ENCODE measurements at regions not wholly inside any gene's neighbourhood (a gene's known extent, or its start where the extent isn't known, plus 50 kb on each side); places are given as distances from the start of the nearest gene placed in this dataset.
"Not testable (repeated sequence)": the region's sequence is repeated elsewhere in the genome, so short reads cannot be mapped to it uniquely, and the experiment has no call there.

DNA sequence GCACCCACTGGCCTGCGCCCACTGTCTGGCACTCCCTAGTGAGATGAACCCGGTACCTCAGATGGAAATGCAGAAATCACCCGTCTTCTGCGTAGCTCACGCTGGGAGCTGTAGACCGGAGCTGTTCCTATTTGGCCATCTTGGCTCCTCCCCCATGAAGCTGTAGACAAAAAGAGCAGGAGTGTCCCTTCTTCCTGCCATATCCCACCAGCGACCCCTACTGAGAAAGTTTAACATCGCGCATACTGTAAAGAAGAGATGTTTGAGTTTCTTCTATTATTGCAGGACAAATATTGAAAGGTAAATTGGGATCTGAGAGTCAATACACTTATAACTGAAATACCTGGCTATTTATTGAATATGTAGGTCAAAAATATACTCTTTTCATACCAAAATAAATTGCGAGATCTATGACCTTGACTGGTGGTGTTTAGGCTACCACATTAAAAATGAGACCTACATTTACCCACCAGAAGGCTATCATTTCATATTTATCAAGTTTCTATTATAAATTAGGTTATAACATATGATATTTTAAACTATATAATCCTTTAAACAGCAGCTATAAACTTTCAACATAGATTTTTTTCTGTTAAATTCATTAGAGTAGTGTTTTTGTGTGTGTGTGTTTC lies 586.3 kb downstream of the HTR1B start:
- TF ChIP-seq, protein P1, sequence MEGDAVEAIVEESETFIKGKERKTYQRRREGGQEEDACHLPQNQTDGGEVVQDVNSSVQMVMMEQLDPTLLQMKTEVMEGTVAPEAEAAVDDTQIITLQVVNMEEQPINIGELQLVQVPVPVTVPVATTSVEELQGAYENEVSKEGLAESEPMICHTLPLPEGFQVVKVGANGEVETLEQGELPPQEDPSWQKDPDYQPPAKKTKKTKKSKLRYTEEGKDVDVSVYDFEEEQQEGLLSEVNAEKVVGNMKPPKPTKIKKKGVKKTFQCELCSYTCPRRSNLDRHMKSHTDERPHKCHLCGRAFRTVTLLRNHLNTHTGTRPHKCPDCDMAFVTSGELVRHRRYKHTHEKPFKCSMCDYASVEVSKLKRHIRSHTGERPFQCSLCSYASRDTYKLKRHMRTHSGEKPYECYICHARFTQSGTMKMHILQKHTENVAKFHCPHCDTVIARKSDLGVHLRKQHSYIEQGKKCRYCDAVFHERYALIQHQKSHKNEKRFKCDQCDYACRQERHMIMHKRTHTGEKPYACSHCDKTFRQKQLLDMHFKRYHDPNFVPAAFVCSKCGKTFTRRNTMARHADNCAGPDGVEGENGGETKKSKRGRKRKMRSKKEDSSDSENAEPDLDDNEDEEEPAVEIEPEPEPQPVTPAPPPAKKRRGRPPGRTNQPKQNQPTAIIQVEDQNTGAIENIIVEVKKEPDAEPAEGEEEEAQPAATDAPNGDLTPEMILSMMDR (IDR thresholded peaks at IDR 0.05; ENCODE audit: low read length, missing control alignments): peak; percentile 47
- DNase-seq (ENCODE audit: low read depth): peak; percentile 68
- H3K4me3 ChIP-seq (replicated peaks; ENCODE audit: low read depth, low read length): peak overlapping the region; percentile 21

DNA sequence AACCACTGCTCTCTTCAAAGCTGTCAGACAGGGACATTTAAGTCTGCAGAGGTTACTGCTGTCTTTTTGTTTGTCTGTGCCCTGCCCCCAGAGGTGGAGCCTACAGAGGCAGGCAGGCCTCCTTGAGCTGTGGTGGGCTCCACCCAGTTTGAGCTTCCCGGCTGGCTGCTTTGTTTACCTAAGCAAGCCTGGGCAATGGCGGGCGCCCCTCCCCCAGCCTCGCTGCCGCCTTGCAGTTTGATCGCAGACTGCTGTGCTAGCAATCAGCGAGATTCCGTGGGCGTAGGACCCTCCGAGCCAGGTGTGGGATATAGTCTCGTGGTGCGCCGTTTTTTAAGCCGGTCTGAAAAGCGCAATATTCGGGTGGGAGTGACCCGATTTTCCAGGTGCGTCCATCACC lies 586.9 kb downstream of the HTR1B start:
- not testable (repeated sequence) for H3K4me3 ChIP-seq (replicated peaks; ENCODE audit: low read depth, low read length); DNase-seq (ENCODE audit: low read depth)

GRCh38 chr6:76867182-76867581 lies 596.1 kb downstream of the HTR1B start:
- TF ChIP-seq, protein P1 (IDR thresholded peaks at IDR 0.05; ENCODE audit: low read length, missing control alignments): no peak
- DNase-seq (ENCODE audit: low read depth): no peak
- H3K4me3 ChIP-seq (replicated peaks; ENCODE audit: low read depth, low read length): no peak overlapping the region

DNA sequence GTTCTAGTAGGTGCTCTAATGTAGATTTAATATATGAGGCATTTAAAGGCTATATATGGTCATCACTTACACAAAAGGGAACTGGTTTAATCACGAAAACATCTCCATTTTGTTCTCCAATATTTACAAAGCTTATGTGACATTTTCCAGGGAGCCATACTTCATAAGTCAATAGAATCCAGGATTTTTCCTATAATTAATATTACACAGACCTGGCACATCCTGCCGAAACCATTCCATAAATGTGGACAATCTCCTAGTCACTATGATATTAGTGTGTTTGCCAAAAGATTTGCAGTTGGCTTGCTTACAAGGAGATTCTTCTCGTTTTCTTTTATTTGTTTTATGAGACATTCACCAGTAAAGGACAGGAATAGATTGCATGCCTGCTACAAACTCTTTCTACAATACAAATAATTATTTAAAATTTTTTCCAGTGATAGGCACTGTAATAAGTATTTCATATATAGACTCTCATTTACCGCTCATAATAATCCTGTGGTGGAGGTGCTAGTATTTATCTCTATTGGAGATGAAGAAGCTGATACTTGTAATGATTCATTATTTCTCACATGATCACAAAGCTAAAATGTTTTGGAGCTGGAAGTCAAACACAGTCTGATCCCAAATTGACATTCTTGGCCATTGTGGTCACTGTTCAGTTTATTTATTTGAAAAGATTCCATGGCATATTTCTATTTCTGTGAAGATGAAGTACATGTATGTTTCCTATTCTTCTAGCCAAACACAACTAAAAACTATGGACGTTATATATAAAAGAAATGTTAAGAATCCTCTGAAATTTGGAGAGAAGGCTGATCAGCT lies 597.0 kb downstream of the HTR1B start:
- H3K4me3 ChIP-seq (replicated peaks; ENCODE audit: low read depth, low read length): no peak overlapping the region
- TF ChIP-seq, protein P1 (IDR thresholded peaks at IDR 0.05; ENCODE audit: low read length, missing control alignments): no peak
- DNase-seq (ENCODE audit: low read depth): no peak

- H3K4me3 ChIP-seq (replicated peaks; ENCODE audit: low read depth, low read length): no peak overlapping the region
- TF ChIP-seq, protein P1 (IDR thresholded peaks at IDR 0.05; ENCODE audit: low read length, missing control alignments): no peak
- no peak for DNase-seq (ENCODE audit: low read depth)
These were observed 600.4 kb downstream of the HTR1B start for GRCh38 chr6:76862936-76863335.

DNA sequence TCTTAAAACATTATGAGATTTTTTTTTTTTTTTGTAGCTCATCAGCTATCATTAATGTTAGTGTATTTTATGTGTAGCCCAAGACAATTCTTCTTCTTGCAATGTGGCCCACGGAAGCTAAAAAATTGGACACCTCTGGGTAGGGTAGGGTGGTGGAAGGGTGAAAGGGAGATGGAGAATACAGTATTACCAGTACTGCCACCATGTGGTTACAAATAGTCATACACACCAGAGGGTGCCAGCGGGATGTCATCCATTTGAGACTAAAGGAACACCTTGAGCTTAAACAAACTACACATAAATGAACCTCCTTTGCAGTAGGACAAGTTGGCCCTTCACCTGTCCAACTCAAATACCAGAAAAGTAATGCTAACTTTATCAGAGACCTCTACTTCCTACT lies 601.9 kb downstream of the HTR1B start:
- TF ChIP-seq, protein P1 (IDR thresholded peaks at IDR 0.05; ENCODE audit: low read length, missing control alignments): peak; percentile 40
- H3K4me3 ChIP-seq (replicated peaks; ENCODE audit: low read depth, low read length): no peak overlapping the region
- peak; percentile 20 for DNase-seq (ENCODE audit: low read depth)

GRCh38 chr6:76856065-76856464 lies 607.2 kb downstream of the HTR1B start:
- TF ChIP-seq, protein P1 (IDR thresholded peaks at IDR 0.05; ENCODE audit: low read length, missing control alignments): no peak
- H3K4me3 ChIP-seq (replicated peaks; ENCODE audit: low read depth, low read length): no peak overlapping the region
- no peak for DNase-seq (ENCODE audit: low read depth)

Measured in fibroblast of pulmonary artery (primary cell).